Breast epithelium (tissue), 4 donors: ENCODE measurements at regions not wholly inside any gene's neighbourhood (a gene's known extent, or its start where the extent isn't known, plus 50 kb on each side); places are given as distances from the start of the nearest gene placed in this dataset.

Experiments
- DNase-seq, 2 donors: peaks; one replicate each; pipeline ENCODE4 v3.0.0-alpha.2; 2019; ENCODE audit warnings: low spot score in 2 of 2
- H3K27ac ChIP-seq, 2 donors: fragments of 200-600 bp; sonication (generic) in 1 of 2; one replicate each; pipeline ENCODE4 v1.5.1; 2016 to 2019; ENCODE audit warnings: mild to moderate bottlenecking in 1 of 2
- H3K27me3 ChIP-seq, 2 donors: fragments of 200-600 bp; sonication (generic) in 1 of 2; one replicate each; pipeline versions ENCODE4 v1.5.1 to v1.6.0; 2017 to 2019; ENCODE audit warnings: control low read depth in 1 of 2, mild to moderate bottlenecking in 1 of 2
- H3K36me3 ChIP-seq: fragments of 200-600 bp; one replicate; pipeline ENCODE4 v1.5.1; 2019
- H3K4me1 ChIP-seq, 2 donors: fragments of 200-600 bp; sonication (generic); one replicate each; pipeline ENCODE4 v1.5.1; 2016 to 2019; ENCODE audit warnings: control low read depth in 1 of 2
- H3K4me3 ChIP-seq, 3 donors: fragments of 200-600 bp; sonication (generic); 1 replicate in 2 of 3; 2 replicates in 1 of 3; pipeline ENCODE4 v1.5.1; 2016 to 2019; ENCODE audit warnings: mild to moderate bottlenecking in 3 of 3, moderate library complexity in 2 of 3
- H3K9me3 ChIP-seq, 2 donors: fragments of 200-600 bp; sonication (generic) in 1 of 2; one replicate each; pipeline ENCODE4 v1.5.1; 2016 to 2019; ENCODE audit warnings: control low read depth in 1 of 2
- CTCF ChIP-seq, 3 donors: fragments of 450-650 bp; IDR thresholded peaks; one replicate each; pipeline ENCODE4 v1.5.1; 2016 to 2017; ENCODE audit warnings: antibody characterized with exemption in 3 of 3, mild to moderate bottlenecking in 3 of 3, moderate library complexity in 3 of 3
- POLR2A ChIP-seq: fragments of 450-650 bp; IDR thresholded peaks from one replicate; pipeline ENCODE4 v1.6.1; 2016; ENCODE audit warnings: antibody characterized with exemption, mild to moderate bottlenecking, moderate library complexity
- POLR2AphosphoS5 ChIP-seq, 3 donors: sonication (generic); formaldehyde crosslinking; IDR thresholded peaks; one replicate each; pipeline ENCODE4 v1.6.1; 2017; ENCODE audit warnings: antibody characterized with exemption in 3 of 3
- intact Hi-C: fragments of 100-400 bp; cut with DNase I; formaldehyde crosslinking; loops from one replicate; pipeline ENCODE4 v1.15.1; 2023; ENCODE audit warnings: low total_unique reads

- no peak for TF ChIP-seq POLR2AphosphoS5 (IDR thresholded peaks at IDR 0.05)
- H3K27me3 ChIP-seq, result no peaks in the 10 kb centered on the region
- intact Hi-C loops, result no loop called here
- H3K4me1 ChIP-seq, result no peaks in the 10 kb centered on the region
- no peak overlapping the region for H3K4me3 ChIP-seq
- H3K9me3 ChIP-seq, result no peaks in the 10 kb centered on the region
- no peak for DNase-seq
- no peaks in the 10 kb centered on the region for H3K36me3 ChIP-seq
- H3K27ac ChIP-seq, result no peak overlapping the region
Measured at GRCh38 chr21:16201718-16202117, 471.9 kb downstream of the USP25 start.

- Histone ChIP-seq H3K36me3 (no peaks in the 10 kb centered on the region), H3K9me3 (no peaks in the 10 kb centered on the region), H3K4me3 (no peak overlapping the region), H3K27ac (no peak overlapping the region), H3K27me3 (no peaks in the 10 kb centered on the region), H3K4me1 (no peaks in the 10 kb centered on the region)
- no peak for TF ChIP-seq CTCF (IDR thresholded peaks at IDR 0.05)
- no peak for TF ChIP-seq POLR2AphosphoS5 (IDR thresholded peaks at IDR 0.05)
- TF ChIP-seq POLR2A, result no peak
- intact Hi-C loops, result no loop called here
- DNase-seq, result no peak
Measured at GRCh38 chr21:16205527-16205926, 475.7 kb downstream of the USP25 start.

- intact Hi-C loops, result no loop called here
- no peak for TF ChIP-seq CTCF (IDR thresholded peaks at IDR 0.05)
- TF ChIP-seq POLR2AphosphoS5 (IDR thresholded peaks at IDR 0.05), result no peak
- TF ChIP-seq POLR2A, result no peak
- Histone ChIP-seq H3K4me3 (peak overlapping the region in 1 of 3 donors; percentile 35), H3K36me3 (no peaks in the 10 kb centered on the region), H3K9me3 (no peaks in the 10 kb centered on the region), H3K27ac (peak overlapping the region; percentile 33 to 64), H3K27me3 (no peaks in the 10 kb centered on the region), H3K4me1 (no peaks in the 10 kb centered on the region)
- no peak for DNase-seq
Measured at GRCh38 chr21:16211339-16212303, 481.8 kb downstream of the USP25 start.

DNA sequence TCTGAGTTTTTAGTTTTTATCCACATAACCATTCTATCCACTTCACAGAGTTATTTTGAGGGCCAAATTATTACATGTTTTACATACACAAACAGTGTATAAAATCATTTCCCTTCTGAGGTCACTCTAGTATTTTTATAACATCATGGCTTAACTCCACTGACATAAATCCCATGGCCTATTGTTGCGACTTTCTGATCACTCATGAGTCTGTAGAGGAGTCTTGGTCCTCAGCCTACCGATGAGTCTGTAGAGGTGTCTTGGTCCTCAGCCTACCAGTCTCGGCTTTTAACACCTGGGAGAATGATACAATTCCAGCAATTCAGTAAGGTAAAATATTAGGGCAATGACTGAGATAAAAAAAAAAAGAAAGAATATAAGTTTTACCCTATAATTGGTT lies 483.7 kb downstream of the USP25 start:
- intact Hi-C loops, result no loop called here
- Histone ChIP-seq H3K36me3 (no peaks in the 10 kb centered on the region), H3K4me1 (no peaks in the 10 kb centered on the region), H3K9me3 (no peaks in the 10 kb centered on the region), H3K4me3 (no peak overlapping the region), H3K27me3 (no peaks in the 10 kb centered on the region), H3K27ac (peak overlapping the region in 1 of 2 donors; percentile 3)
- DNase-seq, result no peak
- TF ChIP-seq CTCF (IDR thresholded peaks at IDR 0.05) (no peak), POLR2AphosphoS5 (IDR thresholded peaks at IDR 0.05) (no peak), POLR2A (no peak)

DNA sequence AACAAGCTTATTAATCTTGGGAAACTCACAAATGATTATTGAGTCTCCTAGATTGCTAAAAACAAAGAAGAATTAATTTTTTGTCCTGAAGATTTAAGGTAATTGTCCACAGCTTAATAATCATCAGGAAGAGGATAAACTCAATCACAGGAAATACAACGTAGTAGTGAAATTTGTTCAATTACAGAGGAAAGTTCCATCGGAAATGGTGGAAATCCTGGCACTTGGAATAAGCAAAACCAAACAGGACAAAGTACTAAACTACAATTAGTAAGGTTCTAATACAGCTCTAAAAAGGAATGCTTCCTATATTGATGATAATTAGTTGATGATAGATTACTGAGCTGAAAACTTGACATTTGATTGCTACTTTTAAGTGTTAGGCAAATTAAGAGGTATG lies 485.4 kb downstream of the USP25 start:
- Histone ChIP-seq H3K9me3 (no peaks in the 10 kb centered on the region), H3K4me1 (no peaks in the 10 kb centered on the region), H3K36me3 (no peaks in the 10 kb centered on the region), H3K4me3 (no peak overlapping the region), H3K27ac (peak overlapping the region in 1 of 2 donors; percentile 25), H3K27me3 (no peaks in the 10 kb centered on the region)
- no peak for TF ChIP-seq POLR2AphosphoS5 (IDR thresholded peaks at IDR 0.05)
- no peak for TF ChIP-seq POLR2A
- TF ChIP-seq CTCF (IDR thresholded peaks at IDR 0.05), result no peak
- DNase-seq, result no peak
- intact Hi-C loops, result no loop called here
